Adrenal gland (tissue), 9 donors: ENCODE measurements at regions not wholly inside any gene's neighbourhood (a gene's known extent, or its start where the extent isn't known, plus 50 kb on each side); places are given as distances from the start of the nearest gene placed in this dataset.

ENCODE experiments used
- DNase-seq, 7 donors: peaks; one replicate each; pipeline ENCODE4 v3.0.0-alpha.2; 2019 to 2020
- H3K27ac ChIP-seq, 5 donors: fragments of 200-600 bp; sonication (generic) in 4 of 5; 1 replicate in 3 of 5; 2 replicates in 2 of 5; pipeline versions ENCODE4 v1.5.1 to v1.8.0; 2016 to 2020; ENCODE audit warnings: mild to moderate bottlenecking in 1 of 5
- H3K27me3 ChIP-seq: fragments of 200-600 bp; 2 replicates; pipeline ENCODE4 v1.8.0; 2021
- H3K36me3 ChIP-seq, 2 donors: fragments of 200-600 bp; replicated peaks in 1 of 2; 1 replicate in 1 of 2; 2 replicates in 1 of 2; pipeline versions ENCODE4 v1.5.1 to v1.8.0; 2018 to 2022
- H3K4me1 ChIP-seq, 2 donors: fragments of 200-600 bp; replicated peaks in 1 of 2; 1 replicate in 1 of 2; 2 replicates in 1 of 2; pipeline versions ENCODE4 v1.5.1 to v1.8.0; 2018 to 2021
- H3K4me3 ChIP-seq, 4 donors: fragments of 200-600 bp; sonication (generic) in 3 of 4; one replicate each; pipeline ENCODE4 v1.5.1; 2016 to 2018
- H3K9me3 ChIP-seq, 3 donors: fragments of 200-600 bp; sonication (generic) in 1 of 3; replicated peaks in 1 of 3; 1 replicate in 2 of 3; 2 replicates in 1 of 3; pipeline versions ENCODE4 v1.5.1 to v1.8.0; 2016 to 2021
- CTCF ChIP-seq, 6 experiments: fragments of 450-650 bp in 4 of 6; fragments of 200-600 bp in 2 of 6; sonication (generic) in 1 of 6; IDR thresholded peaks; 1 replicate in 5 of 6; 2 replicates in 1 of 6; pipeline versions ENCODE4 v1.5.1 to v1.8.0; 2016 to 2021; ENCODE audit warnings: antibody characterized with exemption in 6 of 6, mild to moderate bottlenecking in 2 of 6, moderate library complexity in 1 of 6
- POLR2A ChIP-seq, 2 donors: fragments of 450-650 bp; IDR thresholded peaks; one replicate each; pipeline ENCODE4 v1.6.1; 2017; ENCODE audit warnings: antibody characterized with exemption in 2 of 2, mild to moderate bottlenecking in 2 of 2, moderate library complexity in 1 of 2
- WGBS, 4 donors: extraction: QIAGEN DNeasy Blood & Tissue Kit in 2 of 4; methylation state at CpG; one replicate each; pipeline versions ENCODE4 v1.1.5 to v1.1.7; 2013 to 2017; 5-methylcytosine and 5-hydroxymethylcytosine counted together
- intact Hi-C, 2 donors: fragments of 100-400 bp; cut with DNase I; formaldehyde crosslinking; loops; one replicate each; pipeline versions ENCODE4 v1.14.1 to v1.15.0; 2022 to 2023
- donor health status: healthy with polysubstance abuse.
- donor health status: Bipolar disorder and iron deficiency.
- donor health status: DM: yes; HTN: yes; CAD: no.
- donor health status: DM: no; HTN: no; CAD: no.
- donor health status: DM: no; HTN: no; CAD: no.

- no peaks in the 10 kb centered on the region for H3K36me3 ChIP-seq
- no peak for DNase-seq
- intact Hi-C loops = no loop called here
- H3K27ac ChIP-seq = no peak overlapping the region
- H3K9me3 ChIP-seq = no peaks in the 10 kb centered on the region
- TF ChIP-seq CTCF (IDR thresholded peaks at IDR 0.05) (no peak), POLR2A (IDR thresholded peaks at IDR 0.05) (no peak)
- no peak overlapping the region for H3K4me3 ChIP-seq
- H3K4me1 ChIP-seq = no peaks in the 10 kb centered on the region
- no peaks in the 10 kb centered on the region for H3K27me3 ChIP-seq
Measured at GRCh38 chr5:120759587-120759986, 295.5 kb downstream of the PRR16 start.

- no peaks in the 10 kb centered on the region for H3K9me3 ChIP-seq
- no peaks in the 10 kb centered on the region for H3K4me1 ChIP-seq
- WGBS, 4 donors = 48 to 59% (median 52%) methylated on average over 1 of the region's 1 CpG
- intact Hi-C loops = no loop called here
- TF ChIP-seq POLR2A (IDR thresholded peaks at IDR 0.05) (no peak), CTCF (IDR thresholded peaks at IDR 0.05) (no peak)
- H3K27me3 ChIP-seq = no peaks in the 10 kb centered on the region
- no peak for DNase-seq
- no peaks in the 10 kb centered on the region for H3K36me3 ChIP-seq
- H3K27ac ChIP-seq = no peak overlapping the region
- no peak overlapping the region for H3K4me3 ChIP-seq
Measured at GRCh38 chr5:120761986-120762385, 297.9 kb downstream of the PRR16 start.

GRCh38 chr5:120765189-120765588 lies 301.1 kb downstream of the PRR16 start:
- H3K4me3 ChIP-seq = no peak overlapping the region
- 54 to 60% (median 57%) methylated on average over 2 of the region's 2 CpGs for WGBS, 4 donors
- no peaks in the 10 kb centered on the region for H3K36me3 ChIP-seq
- H3K27me3 ChIP-seq = no peaks in the 10 kb centered on the region
- no peak for TF ChIP-seq CTCF (IDR thresholded peaks at IDR 0.05)
- no peak for DNase-seq
- H3K27ac ChIP-seq = no peak overlapping the region
- intact Hi-C loops = no loop called here
- H3K9me3 ChIP-seq = no peaks in the 10 kb centered on the region
- no peaks in the 10 kb centered on the region for H3K4me1 ChIP-seq

- no peak for TF ChIP-seq CTCF (IDR thresholded peaks at IDR 0.05)
- no peak for TF ChIP-seq POLR2A (IDR thresholded peaks at IDR 0.05)
- 55 to 72% (median 60%) methylated on average over 1 of the region's 1 CpG for WGBS, 4 donors
- no peaks in the 10 kb centered on the region for H3K36me3 ChIP-seq
Measured at GRCh38 chr5:120767178-120767820, 303.2 kb downstream of the PRR16 start.

More at GRCh38 chr5:120767178-120767820, 303.2 kb downstream of the PRR16 start:
- Histone ChIP-seq H3K4me1 (no peaks in the 10 kb centered on the region), H3K4me3 (no peak overlapping the region), H3K9me3 (no peaks in the 10 kb centered on the region), H3K27me3 (no peaks in the 10 kb centered on the region), H3K27ac (no peak overlapping the region)
- no peak for DNase-seq
- intact Hi-C loops = no loop called here
